ENCODE measurements at regions not wholly inside any gene's neighbourhood (a gene's known extent, or its start where the extent isn't known, plus 50 kb on each side); places are given as distances from the start of the nearest gene placed in this dataset.

DNA sequence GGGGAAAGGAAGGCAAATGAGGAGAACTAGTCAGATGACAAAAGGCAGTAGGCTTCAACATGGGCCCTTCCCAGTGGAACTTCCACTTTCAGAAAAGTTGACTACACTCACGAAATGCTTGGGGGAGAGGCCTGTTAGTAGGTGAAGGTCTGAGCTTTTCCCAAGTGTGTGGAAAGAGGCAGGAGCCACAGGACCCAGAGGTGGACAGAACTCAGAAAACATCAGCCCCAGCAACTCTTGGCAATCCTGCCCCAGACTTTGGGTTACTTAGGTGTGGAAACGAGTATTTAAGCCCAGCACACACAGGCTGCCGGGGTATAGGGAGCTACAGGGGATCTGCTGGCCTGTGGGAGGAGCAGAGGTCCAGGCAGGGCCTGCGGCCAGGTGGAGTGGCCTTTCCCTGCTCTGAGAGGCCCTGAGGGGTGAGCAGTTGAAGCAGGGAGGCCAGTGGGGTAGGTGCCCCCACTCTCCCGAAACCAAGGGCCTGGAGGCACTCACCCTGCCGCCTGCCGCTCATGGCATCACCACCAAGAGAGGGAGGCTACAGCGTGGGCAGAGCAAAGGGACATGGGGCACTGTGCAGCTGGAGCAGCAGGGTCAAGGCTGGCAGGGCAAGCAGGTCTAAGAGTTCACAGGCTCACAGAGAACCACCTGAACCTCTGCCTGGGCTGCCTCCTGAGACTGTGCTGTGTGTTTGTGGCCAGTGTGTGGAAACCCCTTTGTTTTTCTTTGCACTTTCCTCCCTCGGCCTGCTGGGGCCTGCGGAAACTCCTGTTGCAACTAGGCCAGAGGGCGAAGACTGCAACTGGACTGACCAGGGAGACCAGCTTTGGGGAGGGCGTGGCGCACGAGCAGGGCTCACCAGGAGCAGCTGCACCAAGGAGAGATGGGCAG lies 130.7 kb upstream of the SERTAD2 start (continued):
- TF ChIP-seq, protein P1, sequence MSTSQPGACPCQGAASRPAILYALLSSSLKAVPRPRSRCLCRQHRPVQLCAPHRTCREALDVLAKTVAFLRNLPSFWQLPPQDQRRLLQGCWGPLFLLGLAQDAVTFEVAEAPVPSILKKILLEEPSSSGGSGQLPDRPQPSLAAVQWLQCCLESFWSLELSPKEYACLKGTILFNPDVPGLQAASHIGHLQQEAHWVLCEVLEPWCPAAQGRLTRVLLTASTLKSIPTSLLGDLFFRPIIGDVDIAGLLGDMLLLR (CRISPR knock-in tag; IDR thresholded peaks at IDR 0.05) = peak; percentile 70; the same call in 1 of the 2 replicates
- TF ChIP-seq TBL1XR1 (IDR thresholded peaks at IDR 0.05; ENCODE audit: borderline replicate concordance, low read length, partially characterized antibody) = no peak
- TF ChIP-seq ZC3H4 (CRISPR knock-in tag; IDR thresholded peaks at IDR 0.05; ENCODE audit: borderline replicate concordance) = no peak
- no peak for TF ChIP-seq ZNF101 (CRISPR knock-in tag; IDR thresholded peaks at IDR 0.05; ENCODE audit: borderline replicate concordance, low read depth)
- no peak for TF ChIP-seq SP1 (IDR thresholded peaks at IDR 0.05)
- no peak for TF ChIP-seq SP1 (CRISPR knock-in tag; IDR thresholded peaks at IDR 0.05)
- TF ChIP-seq ZKSCAN1 (IDR thresholded peaks at IDR 0.05; ENCODE audit: low read length) = no peak
- TF ChIP-seq ZNF878 (CRISPR knock-in tag; IDR thresholded peaks at IDR 0.05) = no peak
- 0 out of 2 replicates have a peak, but pooled peaks have one; percentile 77 for TF ChIP-seq ZNF484 (CRISPR knock-in tag; IDR thresholded peaks at IDR 0.05; ENCODE audit: borderline replicate concordance, low read depth)
- TF ChIP-seq EEA1 (CRISPR knock-in tag; IDR thresholded peaks at IDR 0.05; ENCODE audit: borderline replicate concordance) = no peak
- no peak for TF ChIP-seq NFIB (CRISPR knock-in tag; IDR thresholded peaks at IDR 0.05; ENCODE audit: borderline replicate concordance)
- TF ChIP-seq RFXANK (CRISPR knock-in tag; IDR thresholded peaks at IDR 0.05) = no peak
- TF ChIP-seq ZBTB20 (CRISPR knock-in tag; IDR thresholded peaks at IDR 0.05; ENCODE audit: borderline replicate concordance, low read depth) = peak; percentile 72; the same call in 1 of the 2 replicates
- TF ChIP-seq CREB1 (IDR thresholded peaks at IDR 0.05) = no peak
- TF ChIP-seq CREB1 (CRISPR knock-in tag; IDR thresholded peaks at IDR 0.05) = no peak
- no peak for TF ChIP-seq SRSF9 (IDR thresholded peaks at IDR 0.05; ENCODE audit: borderline replicate concordance, insufficient read depth, low read depth, low read length, poor library complexity, severe bottlenecking)
- no peak for TF ChIP-seq MAFG (CRISPR knock-in tag; IDR thresholded peaks at IDR 0.05)
- peak; percentile 88 for TF ChIP-seq TOPORS (CRISPR knock-in tag; IDR thresholded peaks at IDR 0.05)
- no peak for TF ChIP-seq ZNF441 (CRISPR knock-in tag; IDR thresholded peaks at IDR 0.05; ENCODE audit: borderline replicate concordance)
- 0 out of 2 replicates have a peak, but pooled peaks have one; percentile 72 for TF ChIP-seq CAMTA2 (CRISPR knock-in tag; IDR thresholded peaks at IDR 0.05; ENCODE audit: borderline replicate concordance)
- TF ChIP-seq SIX1 (CRISPR knock-in tag; IDR thresholded peaks at IDR 0.05; ENCODE audit: borderline replicate concordance) = no peak
- no peak for TF ChIP-seq KAT2B (IDR thresholded peaks at IDR 0.05; ENCODE audit: borderline replicate concordance, low read depth, low read length)
- TF ChIP-seq, protein P2, sequence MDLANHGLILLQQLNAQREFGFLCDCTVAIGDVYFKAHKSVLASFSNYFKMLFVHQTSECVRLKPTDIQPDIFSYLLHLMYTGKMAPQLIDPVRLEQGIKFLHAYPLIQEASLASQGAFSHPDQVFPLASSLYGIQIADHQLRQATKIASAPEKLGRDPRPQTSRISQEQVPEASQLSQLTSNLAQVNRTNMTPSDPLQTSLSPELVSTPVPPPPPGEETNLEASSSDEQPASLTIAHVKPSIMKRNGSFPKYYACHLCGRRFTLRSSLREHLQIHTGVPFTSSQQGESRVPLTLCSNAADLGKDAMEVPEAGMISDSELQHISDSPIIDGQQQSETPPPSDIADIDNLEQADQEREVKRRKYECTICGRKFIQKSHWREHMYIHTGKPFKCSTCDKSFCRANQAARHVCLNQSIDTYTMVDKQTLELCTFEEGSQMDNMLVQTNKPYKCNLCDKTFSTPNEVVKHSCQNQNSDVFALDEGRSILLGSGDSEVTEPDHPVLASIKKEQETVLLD (CRISPR knock-in tag; IDR thresholded peaks at IDR 0.05; ENCODE audit: low read depth) = no peak
- TF ChIP-seq ZBTB8A (CRISPR knock-in tag; IDR thresholded peaks at IDR 0.05; ENCODE audit: borderline replicate concordance, low read depth) = no peak
- no peak for TF ChIP-seq NRL (CRISPR knock-in tag; IDR thresholded peaks at IDR 0.05; ENCODE audit: borderline replicate concordance)
- TF ChIP-seq, protein P3, sequence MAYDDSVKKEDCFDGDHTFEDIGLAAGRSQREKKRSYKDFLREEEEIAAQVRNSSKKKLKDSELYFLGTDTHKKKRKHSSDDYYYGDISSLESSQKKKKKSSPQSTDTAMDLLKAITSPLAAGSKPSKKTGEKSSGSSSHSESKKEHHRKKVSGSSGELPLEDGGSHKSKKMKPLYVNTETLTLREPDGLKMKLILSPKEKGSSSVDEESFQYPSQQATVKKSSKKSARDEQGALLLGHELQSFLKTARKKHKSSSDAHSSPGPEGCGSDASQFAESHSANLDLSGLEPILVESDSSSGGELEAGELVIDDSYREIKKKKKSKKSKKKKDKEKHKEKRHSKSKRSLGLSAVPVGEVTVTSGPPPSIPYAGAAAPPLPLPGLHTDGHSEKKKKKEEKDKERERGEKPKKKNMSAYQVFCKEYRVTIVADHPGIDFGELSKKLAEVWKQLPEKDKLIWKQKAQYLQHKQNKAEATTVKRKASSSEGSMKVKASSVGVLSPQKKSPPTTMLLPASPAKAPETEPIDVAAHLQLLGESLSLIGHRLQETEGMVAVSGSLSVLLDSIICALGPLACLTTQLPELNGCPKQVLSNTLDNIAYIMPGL (CRISPR knock-in tag; IDR thresholded peaks at IDR 0.05; ENCODE audit: borderline replicate concordance in 1 of 2, low read depth in 1 of 2) = no peak; a peak in 1 of 4 replicates
- TF ChIP-seq NCOA2 (CRISPR knock-in tag; IDR thresholded peaks at IDR 0.05) = no peak

All from HepG2 (cell line).